GM23338 (cell line): ENCODE measurements at regions not wholly inside any gene's neighbourhood (a gene's known extent, or its start where the extent isn't known, plus 50 kb on each side); places are given as distances from the start of the nearest gene placed in this dataset.
"Not testable (repeated sequence)": the region's sequence is repeated elsewhere in the genome, so short reads cannot be mapped to it uniquely, and the experiment has no call there.

Experiments
- ATAC-seq: fragments of 200-7000 bp; cut with Tn5 transposase; 3 replicates; pipeline ENCODE4 v1.9.1; 2020
- DNase-seq: peaks from one replicate; pipeline ENCODE4 v3.0.0-alpha.2; 2015; ENCODE audit warnings: low spot score
- H2AFZ ChIP-seq: fragments of 200-600 bp; sonication (generic); 2 replicates; pipeline ENCODE4 v1.8.0; 2016; ENCODE audit warnings: antibody characterized with exemption, mild to moderate bottlenecking, moderate library complexity
- H3F3A ChIP-seq: fragments of 200-600 bp; sonication (generic); replicated peaks from 2 replicates; pipeline ENCODE4 v1.8.0; 2017; ENCODE audit warnings: antibody characterized with exemption, mixed run types, low read depth
- H3K27ac ChIP-seq: fragments of 200-600 bp; sonication (generic); 2 replicates; pipeline ENCODE4 v1.6.1; 2016; ENCODE audit warnings: low read depth
- H3K27me3 ChIP-seq: fragments of 200-600 bp; sonication (generic); 2 replicates; pipeline ENCODE4 v1.8.0; 2016; ENCODE audit warnings: mild to moderate bottlenecking, mixed run types, moderate library complexity; ENCODE audit not compliant: insufficient read depth
- H3K36me3 ChIP-seq: fragments of 200-600 bp; sonication (generic); 2 replicates; pipeline ENCODE4 v1.8.0; 2016; ENCODE audit warnings: mild to moderate bottlenecking; ENCODE audit not compliant: insufficient read depth
- H3K4me1 ChIP-seq: fragments of 200-600 bp; sonication (generic); 2 replicates; pipeline ENCODE4 v1.8.0; 2016; ENCODE audit warnings: mild to moderate bottlenecking, moderate library complexity; ENCODE audit not compliant: insufficient read depth
- H3K4me2 ChIP-seq: fragments of 200-600 bp; sonication (generic); 2 replicates; pipeline ENCODE4 v1.7.1; 2017; ENCODE audit warnings: mixed run types
- H3K4me3 ChIP-seq: fragments of 200-600 bp; sonication (generic); 2 replicates; pipeline ENCODE4 v1.6.1; 2016; ENCODE audit warnings: mixed run types
- H3K79me2 ChIP-seq: fragments of 200-600 bp; sonication (generic); replicated peaks from 2 replicates; pipeline ENCODE4 v1.8.0; 2017; ENCODE audit warnings: mild to moderate bottlenecking; ENCODE audit not compliant: insufficient read depth
- H3K9me2 ChIP-seq: fragments of 200-600 bp; sonication (generic); 2 replicates; pipeline ENCODE4 v1.8.0; 2017; ENCODE audit not compliant: insufficient read depth
- H4K20me1 ChIP-seq: fragments of 200-600 bp; sonication (generic); replicated peaks from 2 replicates; pipeline ENCODE4 v1.8.0; 2017; ENCODE audit warnings: mild to moderate bottlenecking; ENCODE audit not compliant: insufficient read depth
- H3K27ac Mint-ChIP-seq: 2 replicates; pipeline ENCODE4 v1.8.0; 2020; ENCODE audit warnings: inconsistent platforms, mild to moderate bottlenecking, moderate library complexity, mixed read lengths
- H3K27me3 Mint-ChIP-seq: 3 replicates; pipeline ENCODE4 v1.8.0; 2022; ENCODE audit warnings: low read depth, mild to moderate bottlenecking, moderate library complexity, mixed read lengths, inconsistent platforms; ENCODE audit not compliant: insufficient read depth, poor library complexity
- H3K36me3 Mint-ChIP-seq: 3 replicates; pipeline ENCODE4 v1.8.0; 2021; ENCODE audit warnings: low read depth, mild to moderate bottlenecking, inconsistent platforms, moderate library complexity, mixed read lengths
- H3K4me1 Mint-ChIP-seq: 3 replicates; pipeline ENCODE4 v1.8.0; 2020; ENCODE audit warnings: mild to moderate bottlenecking, inconsistent platforms, mixed read lengths
- H3K4me3 Mint-ChIP-seq: 3 replicates; pipeline ENCODE4 v1.8.0; 2021; ENCODE audit warnings: moderate library complexity, mild to moderate bottlenecking, inconsistent platforms, mixed read lengths
- H3K9me3 Mint-ChIP-seq: 3 replicates; pipeline ENCODE4 v1.8.0; 2020; ENCODE audit warnings: moderate library complexity, mild to moderate bottlenecking, inconsistent platforms, mixed read lengths
- EZH2 ChIP-seq: fragments of 200-600 bp; sonication (generic); IDR thresholded peaks from one replicate; pipeline ENCODE4 v1.8.0; 2017; ENCODE audit warnings: antibody characterized with exemption, mild to moderate bottlenecking, low read depth; ENCODE audit not compliant: unreplicated experiment
- STAT1 ChIP-seq: IDR thresholded peaks from one replicate; pipeline ENCODE4 v1.6.1; 2016; ENCODE audit warnings: antibody characterized with exemption; ENCODE audit not compliant: unreplicated experiment
- ZNF114 ChIP-seq: fragments of 250-450 bp; sonication (Bioruptor Pico); IDR thresholded peaks from 2 replicates; pipeline ENCODE4 v1.5.0; 2020; ENCODE audit warnings: mild to moderate bottlenecking, moderate library complexity
- ZNF331 ChIP-seq: fragments of 250-450 bp; sonication (Bioruptor Pico); IDR thresholded peaks from 2 replicates; pipeline ENCODE4 v1.5.0; 2020; ENCODE audit warnings: low read depth, mild to moderate bottlenecking, moderate library complexity
- TF ChIP-seq, protein P1 (sequence below): fragments of 250-450 bp; sonication (Bioruptor Pico); IDR thresholded peaks from 2 replicates; pipeline ENCODE4 v1.5.0; 2020; ENCODE audit warnings: mild to moderate bottlenecking, moderate library complexity
- TF ChIP-seq, protein P2 (sequence below), 2 experiments: fragments of 200-600 bp in 1 of 2; sonication (generic) in 1 of 2; conservative IDR thresholded peaks; 2 replicates each; pipeline versions ENCODE4 v1.5.1 to v1.6.1; 2016 to 2017; ENCODE audit warnings: antibody characterized with exemption in 2 of 2, low read depth in 2 of 2, mild to moderate bottlenecking in 2 of 2, moderate library complexity in 1 of 2

DNA sequence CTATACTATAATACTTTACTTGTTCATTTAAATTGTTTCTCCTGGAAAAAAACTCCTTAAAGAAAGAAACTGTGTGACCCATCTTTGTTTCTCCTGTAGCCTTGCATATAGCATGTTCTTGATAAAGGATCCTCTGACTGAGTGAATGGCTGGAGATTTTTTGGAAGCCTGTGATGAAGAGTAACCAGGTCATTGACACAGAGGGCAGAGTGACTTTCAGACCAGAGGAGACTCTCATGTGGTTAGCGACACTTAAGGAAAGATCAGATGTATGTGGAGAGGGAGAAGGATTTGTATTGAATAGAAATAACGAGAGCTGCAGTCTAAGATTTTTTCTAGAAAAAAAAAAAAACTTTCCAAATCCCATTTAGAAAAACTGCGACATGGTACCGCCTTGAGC is 85.5 kb downstream of the TRIM43 start (continued):
- TF ChIP-seq, protein P1, sequence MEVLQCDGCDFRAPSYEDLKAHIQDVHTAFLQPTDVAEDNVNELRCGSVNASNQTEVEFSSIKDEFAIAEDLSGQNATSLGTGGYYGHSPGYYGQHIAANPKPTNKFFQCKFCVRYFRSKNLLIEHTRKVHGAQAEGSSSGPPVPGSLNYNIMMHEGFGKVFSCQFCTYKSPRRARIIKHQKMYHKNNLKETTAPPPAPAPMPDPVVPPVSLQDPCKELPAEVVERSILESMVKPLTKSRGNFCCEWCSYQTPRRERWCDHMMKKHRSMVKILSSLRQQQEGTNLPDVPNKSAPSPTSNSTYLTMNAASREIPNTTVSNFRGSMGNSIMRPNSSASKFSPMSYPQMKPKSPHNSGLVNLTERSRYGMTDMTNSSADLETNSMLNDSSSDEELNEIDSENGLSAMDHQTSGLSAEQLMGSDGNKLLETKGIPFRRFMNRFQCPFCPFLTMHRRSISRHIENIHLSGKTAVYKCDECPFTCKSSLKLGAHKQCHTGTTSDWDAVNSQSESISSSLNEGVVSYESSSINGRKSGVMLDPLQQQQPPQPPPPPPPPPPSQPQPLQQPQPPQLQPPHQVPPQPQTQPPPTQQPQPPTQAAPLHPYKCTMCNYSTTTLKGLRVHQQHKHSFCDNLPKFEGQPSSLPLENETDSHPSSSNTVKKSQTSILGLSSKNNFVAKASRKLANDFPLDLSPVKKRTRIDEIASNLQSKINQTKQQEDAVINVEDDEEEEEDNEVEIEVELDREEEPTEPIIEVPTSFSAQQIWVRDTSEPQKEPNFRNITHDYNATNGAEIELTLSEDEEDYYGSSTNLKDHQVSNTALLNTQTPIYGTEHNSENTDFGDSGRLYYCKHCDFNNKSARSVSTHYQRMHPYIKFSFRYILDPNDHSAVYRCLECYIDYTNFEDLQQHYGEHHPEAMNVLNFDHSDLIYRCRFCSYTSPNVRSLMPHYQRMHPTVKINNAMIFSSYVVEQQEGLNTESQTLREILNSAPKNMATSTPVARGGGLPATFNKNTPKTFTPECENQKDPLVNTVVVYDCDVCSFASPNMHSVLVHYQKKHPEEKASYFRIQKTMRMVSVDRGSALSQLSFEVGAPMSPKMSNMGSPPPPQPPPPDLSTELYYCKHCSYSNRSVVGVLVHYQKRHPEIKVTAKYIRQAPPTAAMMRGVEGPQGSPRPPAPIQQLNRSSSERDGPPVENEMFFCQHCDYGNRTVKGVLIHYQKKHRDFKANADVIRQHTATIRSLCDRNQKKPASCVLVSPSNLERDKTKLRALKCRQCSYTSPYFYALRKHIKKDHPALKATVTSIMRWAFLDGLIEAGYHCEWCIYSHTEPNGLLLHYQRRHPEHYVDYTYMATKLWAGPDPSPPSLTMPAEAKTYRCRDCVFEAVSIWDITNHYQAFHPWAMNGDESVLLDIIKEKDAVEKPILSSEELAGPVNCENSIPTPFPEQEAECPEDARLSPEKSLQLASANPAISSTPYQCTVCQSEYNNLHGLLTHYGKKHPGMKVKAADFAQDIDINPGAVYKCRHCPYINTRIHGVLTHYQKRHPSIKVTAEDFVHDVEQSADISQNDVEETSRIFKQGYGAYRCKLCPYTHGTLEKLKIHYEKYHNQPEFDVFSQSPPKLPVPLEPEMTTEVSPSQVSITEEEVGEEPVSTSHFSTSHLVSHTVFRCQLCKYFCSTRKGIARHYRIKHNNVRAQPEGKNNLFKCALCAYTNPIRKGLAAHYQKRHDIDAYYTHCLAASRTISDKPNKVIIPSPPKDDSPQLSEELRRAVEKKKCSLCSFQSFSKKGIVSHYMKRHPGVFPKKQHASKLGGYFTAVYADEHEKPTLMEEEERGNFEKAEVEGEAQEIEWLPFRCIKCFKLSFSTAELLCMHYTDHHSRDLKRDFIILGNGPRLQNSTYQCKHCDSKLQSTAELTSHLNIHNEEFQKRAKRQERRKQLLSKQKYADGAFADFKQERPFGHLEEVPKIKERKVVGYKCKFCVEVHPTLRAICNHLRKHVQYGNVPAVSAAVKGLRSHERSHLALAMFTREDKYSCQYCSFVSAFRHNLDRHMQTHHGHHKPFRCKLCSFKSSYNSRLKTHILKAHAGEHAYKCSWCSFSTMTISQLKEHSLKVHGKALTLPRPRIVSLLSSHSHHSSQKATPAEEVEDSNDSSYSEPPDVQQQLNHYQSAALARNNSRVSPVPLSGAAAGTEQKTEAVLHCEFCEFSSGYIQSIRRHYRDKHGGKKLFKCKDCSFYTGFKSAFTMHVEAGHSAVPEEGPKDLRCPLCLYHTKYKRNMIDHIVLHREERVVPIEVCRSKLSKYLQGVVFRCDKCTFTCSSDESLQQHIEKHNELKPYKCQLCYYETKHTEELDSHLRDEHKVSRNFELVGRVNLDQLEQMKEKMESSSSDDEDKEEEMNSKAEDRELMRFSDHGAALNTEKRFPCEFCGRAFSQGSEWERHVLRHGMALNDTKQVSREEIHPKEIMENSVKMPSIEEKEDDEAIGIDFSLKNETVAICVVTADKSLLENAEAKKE: no peak
- TF ChIP-seq EZH2 (no peak), STAT1 (no peak), ZNF331 (no peak), ZNF114 (CRISPR knock-in tag) (no peak)

GRCh38 chr2:95677833-95678232 is 86.0 kb downstream of the TRIM43 start:
- not testable (repeated sequence) for H3K9me2 ChIP-seq, H3K27ac ChIP-seq, H2AFZ ChIP-seq, H4K20me1 ChIP-seq, H3F3A ChIP-seq, H3K4me3 ChIP-seq, H3K36me3 Mint-ChIP-seq, H3K4me3 Mint-ChIP-seq, H3K27ac Mint-ChIP-seq, DNase-seq, H3K79me2 ChIP-seq, H3K4me1 Mint-ChIP-seq, H3K4me1 ChIP-seq, H3K9me3 Mint-ChIP-seq, H3K4me2 ChIP-seq, H3K36me3 ChIP-seq
- peak; percentile 23 for ATAC-seq
- TF ChIP-seq, protein P2, sequence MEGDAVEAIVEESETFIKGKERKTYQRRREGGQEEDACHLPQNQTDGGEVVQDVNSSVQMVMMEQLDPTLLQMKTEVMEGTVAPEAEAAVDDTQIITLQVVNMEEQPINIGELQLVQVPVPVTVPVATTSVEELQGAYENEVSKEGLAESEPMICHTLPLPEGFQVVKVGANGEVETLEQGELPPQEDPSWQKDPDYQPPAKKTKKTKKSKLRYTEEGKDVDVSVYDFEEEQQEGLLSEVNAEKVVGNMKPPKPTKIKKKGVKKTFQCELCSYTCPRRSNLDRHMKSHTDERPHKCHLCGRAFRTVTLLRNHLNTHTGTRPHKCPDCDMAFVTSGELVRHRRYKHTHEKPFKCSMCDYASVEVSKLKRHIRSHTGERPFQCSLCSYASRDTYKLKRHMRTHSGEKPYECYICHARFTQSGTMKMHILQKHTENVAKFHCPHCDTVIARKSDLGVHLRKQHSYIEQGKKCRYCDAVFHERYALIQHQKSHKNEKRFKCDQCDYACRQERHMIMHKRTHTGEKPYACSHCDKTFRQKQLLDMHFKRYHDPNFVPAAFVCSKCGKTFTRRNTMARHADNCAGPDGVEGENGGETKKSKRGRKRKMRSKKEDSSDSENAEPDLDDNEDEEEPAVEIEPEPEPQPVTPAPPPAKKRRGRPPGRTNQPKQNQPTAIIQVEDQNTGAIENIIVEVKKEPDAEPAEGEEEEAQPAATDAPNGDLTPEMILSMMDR (conservative IDR thresholded peaks at IDR 0.05; ENCODE audit: low read depth in 2 of 2): 0 out of 4 replicates have a peak, but pooled peaks of 1 of the 2 experiments have one; percentile 14
- H3K27me3 Mint-ChIP-seq: peaks cover 26% of the 10 kb centered on the region
- peaks cover 13% of the 10 kb centered on the region for H3K27me3 ChIP-seq

- H4K20me1 ChIP-seq, H3K4me3 ChIP-seq, H3K27ac Mint-ChIP-seq, H2AFZ ChIP-seq, H3K79me2 ChIP-seq, H3K36me3 Mint-ChIP-seq, DNase-seq, H3K4me3 Mint-ChIP-seq, H3K4me2 ChIP-seq, H3K9me3 Mint-ChIP-seq, H3K4me1 ChIP-seq, H3F3A ChIP-seq, H3K27ac ChIP-seq, H3K4me1 Mint-ChIP-seq, H3K9me2 ChIP-seq, H3K36me3 ChIP-seq, ATAC-seq: not testable (repeated sequence)
- peaks cover 22% of the 10 kb centered on the region for H3K27me3 ChIP-seq
- H3K27me3 Mint-ChIP-seq: peaks cover 23% of the 10 kb centered on the region
Measured at GRCh38 chr2:95681158-95681557, 89.4 kb downstream of the TRIM43 start.

DNA sequence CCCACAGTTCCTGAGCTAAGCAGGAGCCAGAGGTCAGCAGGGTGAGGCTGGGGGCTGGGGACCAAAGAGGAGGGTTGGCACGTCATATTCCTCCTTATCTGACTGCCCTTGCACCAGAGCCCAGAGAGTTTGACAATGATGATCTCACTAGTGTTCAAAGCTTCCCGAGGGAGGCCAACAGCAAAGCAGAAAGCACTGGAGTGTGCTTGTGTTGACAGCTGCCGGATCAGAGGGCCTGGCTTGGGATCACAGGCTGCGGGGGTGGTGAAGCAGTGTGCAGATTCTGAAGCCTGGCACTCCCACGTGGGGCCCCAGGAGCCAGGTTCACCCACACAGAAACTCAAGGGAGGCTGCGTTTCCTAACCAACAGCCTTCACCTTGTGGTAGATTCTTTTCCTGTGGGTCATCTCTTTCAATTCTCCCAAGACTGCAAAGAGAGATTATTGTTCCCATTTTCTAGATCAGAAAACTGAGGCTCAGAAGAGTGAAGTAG is 89.8 kb downstream of the TRIM43 start:
- not testable (repeated sequence) for H3K4me1 Mint-ChIP-seq, H3K4me1 ChIP-seq, H3K9me3 Mint-ChIP-seq, H3K4me3 Mint-ChIP-seq, H3F3A ChIP-seq, H3K9me2 ChIP-seq, H3K27ac Mint-ChIP-seq, H2AFZ ChIP-seq, H3K36me3 ChIP-seq, H3K79me2 ChIP-seq, H4K20me1 ChIP-seq, ATAC-seq, H3K27ac ChIP-seq, H3K4me3 ChIP-seq, H3K36me3 Mint-ChIP-seq, DNase-seq
- Histone ChIP-seq H3K27me3 (peaks cover 22% of the 10 kb centered on the region), H3K4me2 (peak overlapping the region; percentile 91; the same call in 1 of the 2 replicates)
- peaks cover 23% of the 10 kb centered on the region for H3K27me3 Mint-ChIP-seq
